ENCODE measurements at regions not wholly inside any gene's neighbourhood (a gene's known extent, or its start where the extent isn't known, plus 50 kb on each side); places are given as distances from the start of the nearest gene placed in this dataset.

GRCh38 chr9:13505797-13506196, 226.3 kb upstream of the MPDZ start:
- H3K4me3 ChIP-seq, result no peak overlapping the region
- DNase-seq (no peak), ATAC-seq (no peak)
- intact Hi-C loops (cut with DNase I), result loop anchor here in 1 of 2 donors (5.0 kb wide), 1 partner anchor 52 kb away; no protein-coding TSS in a partner anchor
- TF ChIP-seq CTCF (IDR thresholded peaks at IDR 0.05), result no peak
- no peaks in the 10 kb centered on the region for H3K27me3 ChIP-seq (ENCODE audit: insufficient read depth in 3 of 3, low read length in 2 of 3)
- no peaks in the 10 kb centered on the region for H3K9me3 ChIP-seq
- 90 to 96% (median 94%) methylated on average over 3 of the region's 3 CpGs for WGBS, 3 donors
- no peak overlapping the region for H3K27ac ChIP-seq
- H3K36me3 ChIP-seq (ENCODE audit: insufficient read depth in 1 of 2, low read depth in 1 of 2), result no peaks in the 10 kb centered on the region
- no peaks in the 10 kb centered on the region for H3K4me1 ChIP-seq

GRCh38 chr9:13503599-13503998, 224.1 kb upstream of the MPDZ start:
- no peaks in the 10 kb centered on the region for H3K4me1 ChIP-seq
- ATAC-seq (no peak), DNase-seq (no peak)
- no peaks in the 10 kb centered on the region for H3K27me3 ChIP-seq (ENCODE audit: insufficient read depth in 3 of 3, low read length in 2 of 3)
- intact Hi-C loops (cut with DNase I), result no loop called here
- no peak for TF ChIP-seq CTCF (IDR thresholded peaks at IDR 0.05)
- WGBS, 3 donors, result 91 to 96% (median 94%) methylated on average over 2 of the region's 2 CpGs
- no peaks in the 10 kb centered on the region for H3K9me3 ChIP-seq
- no peaks in the 10 kb centered on the region for H3K36me3 ChIP-seq (ENCODE audit: insufficient read depth in 1 of 2, low read depth in 1 of 2)
- H3K27ac ChIP-seq, result no peak overlapping the region
- H3K4me3 ChIP-seq, result no peak overlapping the region

GRCh38 chr9:13502484-13502883, 223.0 kb upstream of the MPDZ start:
- WGBS, 3 donors, result 55 to 65% (median 64%) methylated on average over 6 of the region's 6 CpGs
- H3K27me3 ChIP-seq (ENCODE audit: insufficient read depth in 3 of 3, low read length in 2 of 3), result no peaks in the 10 kb centered on the region
- ATAC-seq, result peak in 1 of 4 donors; percentile 27
- H3K27ac ChIP-seq, result no peak overlapping the region
- TF ChIP-seq CTCF (IDR thresholded peaks at IDR 0.05), result no peak
- H3K4me3 ChIP-seq, result no peak overlapping the region
- no peak for DNase-seq
- H3K36me3 ChIP-seq (ENCODE audit: insufficient read depth in 1 of 2, low read depth in 1 of 2), result no peaks in the 10 kb centered on the region
- no peaks in the 10 kb centered on the region for H3K4me1 ChIP-seq
- H3K9me3 ChIP-seq, result no peaks in the 10 kb centered on the region
- intact Hi-C loops (cut with DNase I), result no loop called here

- WGBS, 3 donors, result 93 to 98% (median 94%) methylated on average over 1 of the region's 1 CpG
- Histone ChIP-seq H3K27me3 (ENCODE audit: insufficient read depth in 3 of 3, low read length in 2 of 3) (no peaks in the 10 kb centered on the region), H3K9me3 (no peaks in the 10 kb centered on the region), H3K27ac (no peak overlapping the region), H3K4me1 (no peaks in the 10 kb centered on the region), H3K36me3 (ENCODE audit: insufficient read depth in 1 of 2, low read depth in 1 of 2) (no peaks in the 10 kb centered on the region), H3K4me3 (no peak overlapping the region)
- no peak for TF ChIP-seq CTCF (IDR thresholded peaks at IDR 0.05)
- ATAC-seq (no peak), DNase-seq (no peak)
- intact Hi-C loops (cut with DNase I), result no loop called here
Observed at GRCh38 chr9:13501018-13501417, 221.5 kb upstream of the MPDZ start.

- WGBS, 3 donors, result 36 to 44% (median 38%) methylated on average over 1 of the region's 1 CpG
- peak; percentile 56 to 85 (median 79) for ATAC-seq
- no peaks in the 10 kb centered on the region for H3K27me3 ChIP-seq (ENCODE audit: insufficient read depth in 3 of 3, low read length in 2 of 3)
- H3K4me1 ChIP-seq, result no peaks in the 10 kb centered on the region
- H3K27ac ChIP-seq, result no peak overlapping the region
- peak; percentile 22 to 69 for DNase-seq
- H3K36me3 ChIP-seq (ENCODE audit: insufficient read depth in 1 of 2, low read depth in 1 of 2), result no peaks in the 10 kb centered on the region
- no peak overlapping the region for H3K4me3 ChIP-seq
- intact Hi-C loops (cut with DNase I), result no loop called here
- no peak for TF ChIP-seq CTCF (IDR thresholded peaks at IDR 0.05)
- H3K9me3 ChIP-seq, result no peaks in the 10 kb centered on the region
Observed at GRCh38 chr9:13500034-13500433, 220.5 kb upstream of the MPDZ start.
